Activated T-helper 2 cell treated with anti-CD3 and anti-CD28 coated beads, Interferon-gamma antibody, Interleukin-2, Interleukin-4, amounts not matched to agents 10 μg/mL and 5 μg/mL and 100 μg/mL, durations not matched to agents 14 hours and 24 hours and 36 hours (primary cell): ENCODE measurements at regions not wholly inside any gene's neighbourhood (a gene's known extent, or its start where the extent isn't known, plus 50 kb on each side); places are given as distances from the start of the nearest gene placed in this dataset.
"Not testable (repeated sequence)": the region's sequence is repeated elsewhere in the genome, so short reads cannot be mapped to it uniquely, and the experiment has no call there.

ENCODE experiments used
- DNase-seq: peaks from one replicate; pipeline ENCODE4 v3.0.0; 2021; ENCODE audit warnings: low spot score
- H3K27ac Mint-ChIP-seq: one replicate; pipeline ENCODE4 v1.8.0; 2021; ENCODE audit warnings: mixed read lengths
- H3K27me3 Mint-ChIP-seq: one replicate; pipeline ENCODE4 v1.8.0; 2021; ENCODE audit warnings: low read depth, mixed read lengths
- H3K36me3 Mint-ChIP-seq: one replicate; pipeline ENCODE4 v1.8.0; 2021; ENCODE audit warnings: low read depth, mixed read lengths
- H3K4me1 Mint-ChIP-seq: one replicate; pipeline ENCODE4 v1.8.0; 2021; ENCODE audit warnings: low read depth, mixed read lengths
- H3K4me3 Mint-ChIP-seq: one replicate; pipeline ENCODE4 v1.8.0; 2021; ENCODE audit warnings: low read depth, mild to moderate bottlenecking, moderate library complexity, mixed read lengths
- H3K9me3 Mint-ChIP-seq: one replicate; pipeline ENCODE4 v1.8.0; 2021; ENCODE audit warnings: mixed read lengths
- intact Hi-C: fragments of 100-400 bp; cut with micrococcal nuclease; formaldehyde crosslinking; loops from one replicate; pipeline ENCODE4 v1.15.1; 2023

GRCh38 chr5:50593681-50594080 is 72.8 kb upstream of the PARP8 start:
- Mint-ChIP-seq H3K4me1 (peaks cover 50% of the 10 kb centered on the region), H3K4me3 (no peak overlapping the region), H3K27me3 (no peaks in the 10 kb centered on the region), H3K27ac (peak overlapping the region; percentile 51), H3K36me3 (peaks cover 33% of the 10 kb centered on the region), H3K9me3 (peaks cover 23% of the 10 kb centered on the region)
- no peak for DNase-seq
- intact Hi-C loops: loop anchor here (5.0 kb wide), 1 partner anchor 91 kb away; no protein-coding TSS in a partner anchor

- intact Hi-C loops: no loop called here
- Mint-ChIP-seq H3K4me1 (peaks cover 50% of the 10 kb centered on the region), H3K36me3 (peaks cover 35% of the 10 kb centered on the region), H3K27me3 (no peaks in the 10 kb centered on the region), H3K4me3 (no peak overlapping the region), H3K9me3 (peaks cover 28% of the 10 kb centered on the region), H3K27ac (no peak overlapping the region)
- DNase-seq: no peak
Measured at GRCh38 chr5:50595199-50595598, 71.2 kb upstream of the PARP8 start.

- intact Hi-C loops: not testable (repeated sequence)
Measured at GRCh38 chr5:50601576-50601975, 64.9 kb upstream of the PARP8 start.

GRCh38 chr5:50606179-50606578 is 60.3 kb upstream of the PARP8 start:
- H3K4me1 Mint-ChIP-seq: peaks cover 8% of the 10 kb centered on the region
- peaks cover 5% of the 10 kb centered on the region for H3K36me3 Mint-ChIP-seq
- no peak overlapping the region for H3K27ac Mint-ChIP-seq
- H3K4me3 Mint-ChIP-seq: no peak overlapping the region
- no peak for DNase-seq
- H3K27me3 Mint-ChIP-seq: no peaks in the 10 kb centered on the region
- intact Hi-C loops: no loop called here
- peaks cover 21% of the 10 kb centered on the region for H3K9me3 Mint-ChIP-seq

More at GRCh38 chr5:50601576-50601975, 64.9 kb upstream of the PARP8 start:
- not testable (repeated sequence) for H3K27ac Mint-ChIP-seq, H3K27me3 Mint-ChIP-seq, H3K4me3 Mint-ChIP-seq
- DNase-seq: peak; percentile 20
- Mint-ChIP-seq H3K4me1 (peaks cover 17% of the 10 kb centered on the region), H3K9me3 (peaks cover 36% of the 10 kb centered on the region), H3K36me3 (peaks cover 27% of the 10 kb centered on the region)

GRCh38 chr5:50607456-50607855 is 59.0 kb upstream of the PARP8 start:
- H3K36me3 Mint-ChIP-seq, H3K4me3 Mint-ChIP-seq, H3K27me3 Mint-ChIP-seq, DNase-seq, H3K4me1 Mint-ChIP-seq, H3K27ac Mint-ChIP-seq, intact Hi-C loops: not testable (repeated sequence)
- peaks cover 21% of the 10 kb centered on the region for H3K9me3 Mint-ChIP-seq

GRCh38 chr5:50607953-50608705 is 58.3 kb upstream of the PARP8 start:
- peaks cover 23% of the 10 kb centered on the region for H3K9me3 Mint-ChIP-seq
- DNase-seq, H3K27me3 Mint-ChIP-seq, H3K36me3 Mint-ChIP-seq, intact Hi-C loops, H3K27ac Mint-ChIP-seq, H3K4me1 Mint-ChIP-seq, H3K4me3 Mint-ChIP-seq: not testable (repeated sequence)

GRCh38 chr5:50613057-50613456 is 53.4 kb upstream of the PARP8 start:
- intact Hi-C loops, H3K36me3 Mint-ChIP-seq, H3K4me1 Mint-ChIP-seq, H3K27ac Mint-ChIP-seq, DNase-seq, H3K4me3 Mint-ChIP-seq, H3K27me3 Mint-ChIP-seq: not testable (repeated sequence)
- H3K9me3 Mint-ChIP-seq: peaks cover 29% of the 10 kb centered on the region
